GM18498 (cell line): ENCODE measurements at regions not wholly inside any gene's neighbourhood (a gene's known extent, or its start where the extent isn't known, plus 50 kb on each side); places are given as distances from the start of the nearest gene placed in this dataset.
"Not testable (repeated sequence)": the region's sequence is repeated elsewhere in the genome, so short reads cannot be mapped to it uniquely, and the experiment has no call there.

ENCODE experiments used
- ATAC-seq: cut with Tn5 transposase; IDR thresholded peaks from one replicate; pipeline ENCODE4 v1.9.1; 2021; ENCODE audit warnings: mild to moderate bottlenecking, moderate library complexity; ENCODE audit not compliant: unreplicated experiment

DNA sequence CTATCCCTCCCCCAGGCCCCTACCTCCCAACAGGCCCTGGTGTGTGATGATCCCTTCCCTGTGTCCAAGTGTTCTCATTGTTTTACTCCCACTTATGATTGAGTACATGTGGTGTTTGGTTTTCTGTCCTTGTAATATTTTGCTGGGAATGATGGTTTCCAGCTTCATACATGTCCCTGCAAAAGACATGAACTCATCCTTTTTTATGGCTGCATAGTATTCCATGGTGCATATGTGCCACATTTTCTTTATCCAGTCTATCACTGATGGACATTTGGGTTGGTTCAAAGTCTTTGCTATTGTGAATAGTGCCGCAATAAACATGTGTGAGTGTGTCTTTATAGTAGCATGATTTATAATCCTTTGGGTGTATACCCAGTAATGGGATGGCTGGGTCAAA lies 151.7 kb downstream of the VSIG4 start:
- ATAC-seq: not testable (repeated sequence)

DNA sequence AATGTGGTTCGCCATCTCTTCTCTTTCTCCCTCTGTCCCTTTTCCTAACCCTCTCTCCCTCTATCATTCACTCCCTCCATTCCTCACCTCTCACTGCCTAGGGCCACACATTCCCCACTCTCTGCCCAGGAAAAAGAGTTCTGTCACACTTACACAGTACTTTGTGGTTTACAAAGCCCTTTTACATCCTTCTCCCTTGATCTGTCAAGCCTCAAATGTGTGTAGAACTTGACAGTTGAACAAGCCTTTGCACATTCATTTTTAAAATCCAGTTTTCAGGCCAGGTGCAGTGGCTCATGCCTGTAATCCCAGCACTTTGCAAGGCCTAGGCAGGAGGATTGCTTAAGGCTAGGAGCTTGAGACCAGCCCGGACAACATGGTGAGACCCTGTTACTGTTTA lies 156.3 kb downstream of the VSIG4 start:
- ATAC-seq: no peak

DNA sequence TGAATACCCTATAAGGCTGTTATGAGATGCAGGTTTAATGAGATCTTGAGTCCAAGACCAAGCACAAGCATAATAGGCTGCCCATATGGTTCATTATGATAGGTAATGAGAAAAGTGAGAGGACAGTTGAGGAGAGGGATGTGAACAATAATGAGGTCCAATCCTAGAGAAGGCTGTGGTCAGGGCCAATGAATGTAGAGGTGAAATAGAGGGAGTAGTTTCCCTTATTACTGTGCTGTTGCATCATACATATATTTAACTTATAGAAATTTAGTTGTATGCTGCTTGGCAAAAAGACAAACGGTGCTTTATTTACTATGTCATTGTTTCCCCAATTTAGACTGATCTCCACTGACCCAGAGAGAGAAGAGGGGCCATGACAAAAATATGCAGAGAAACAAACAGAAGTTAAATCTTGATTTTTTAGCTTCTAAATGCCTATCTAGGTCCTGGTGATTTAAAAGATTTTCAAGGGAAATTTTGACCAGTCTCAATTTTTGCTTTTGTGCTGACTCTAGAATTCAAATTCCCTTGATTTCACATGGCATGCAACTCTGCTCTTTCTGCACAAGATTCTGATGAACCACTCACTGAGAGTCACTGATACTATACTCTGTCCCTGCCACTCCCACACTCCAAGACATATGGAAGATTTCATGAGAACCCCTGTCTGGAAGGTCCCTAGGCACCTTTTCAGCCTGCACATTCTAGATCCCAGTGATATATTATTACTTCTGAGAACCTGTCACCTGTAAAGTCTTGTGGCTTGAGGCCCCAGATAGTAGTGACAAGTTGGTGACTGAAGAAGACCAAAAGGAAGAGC lies 159.7 kb downstream of the VSIG4 start:
- ATAC-seq: no peak

GRCh38 chrX:65878456-65878855 lies 161.4 kb downstream of the VSIG4 start:
- no peak for ATAC-seq

- no peak for ATAC-seq
Observed at GRCh38 chrX:65877953-65878352, 161.9 kb downstream of the VSIG4 start.

DNA sequence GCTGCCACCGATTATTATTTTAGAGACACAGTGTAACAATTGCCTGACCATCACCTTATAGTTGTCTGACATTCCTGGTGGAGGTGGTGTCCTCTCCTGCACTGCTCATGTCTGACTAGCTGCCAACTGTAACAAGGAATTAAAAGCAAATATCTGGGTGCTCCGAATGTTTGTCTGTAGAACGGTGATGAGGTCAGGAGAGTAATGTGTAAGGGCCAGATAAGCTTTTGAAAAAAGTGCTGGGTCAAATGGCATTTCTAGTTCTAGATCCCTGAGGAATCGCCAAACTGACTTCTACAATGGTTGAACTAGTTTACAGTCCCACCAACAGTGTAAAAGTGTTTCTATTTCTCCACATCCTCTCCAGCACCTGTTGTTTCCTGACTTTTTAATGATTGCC lies 164.3 kb downstream of the VSIG4 start:
- not testable (repeated sequence) for ATAC-seq

- ATAC-seq: no peak
Observed at GRCh38 chrX:65874765-65875164, 165.1 kb downstream of the VSIG4 start.

DNA sequence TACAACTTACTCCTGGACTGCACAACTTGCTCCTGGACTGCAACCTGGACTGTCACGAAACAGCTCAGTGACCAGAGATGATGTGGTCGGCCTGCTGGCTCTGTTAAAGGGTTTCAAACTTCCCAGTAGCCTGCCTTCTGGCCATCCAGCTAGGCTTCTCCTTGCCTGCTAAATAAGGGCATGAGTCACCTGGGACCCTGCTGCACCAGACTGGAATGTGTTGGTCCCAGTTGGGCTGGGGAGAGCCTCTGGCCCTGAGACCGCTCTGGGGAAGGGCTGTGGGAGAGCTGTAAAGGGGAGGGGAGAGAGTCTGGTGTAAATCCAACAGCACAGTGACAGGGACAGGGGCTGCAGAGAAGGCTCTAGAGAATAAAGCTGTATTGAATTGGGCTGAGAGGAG lies 165.8 kb downstream of the VSIG4 start:
- ATAC-seq: no peak

DNA sequence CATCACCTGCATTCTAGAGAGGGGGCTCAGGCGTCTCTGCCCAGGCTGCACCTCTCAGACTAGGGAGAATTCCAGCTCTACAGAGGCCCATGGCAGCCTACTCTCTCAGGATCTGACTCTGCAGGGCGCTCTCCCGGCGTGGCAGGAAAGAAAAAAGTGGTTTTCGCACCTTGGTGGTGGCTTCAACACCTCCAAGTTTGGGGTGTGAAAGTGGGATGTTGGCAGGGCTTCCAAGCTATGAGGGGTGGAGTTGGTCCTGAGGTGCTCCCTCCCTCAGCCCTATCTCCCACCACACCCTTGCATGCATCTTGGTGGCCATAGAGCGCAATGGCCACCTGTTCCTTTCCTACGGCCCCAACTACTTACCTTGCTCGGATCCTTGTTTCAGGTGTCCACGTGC lies 166.5 kb downstream of the VSIG4 start:
- ATAC-seq: no peak

- ATAC-seq: peak; percentile 79
Observed at GRCh38 chrX:65871671-65872311, 168.1 kb downstream of the VSIG4 start.

DNA sequence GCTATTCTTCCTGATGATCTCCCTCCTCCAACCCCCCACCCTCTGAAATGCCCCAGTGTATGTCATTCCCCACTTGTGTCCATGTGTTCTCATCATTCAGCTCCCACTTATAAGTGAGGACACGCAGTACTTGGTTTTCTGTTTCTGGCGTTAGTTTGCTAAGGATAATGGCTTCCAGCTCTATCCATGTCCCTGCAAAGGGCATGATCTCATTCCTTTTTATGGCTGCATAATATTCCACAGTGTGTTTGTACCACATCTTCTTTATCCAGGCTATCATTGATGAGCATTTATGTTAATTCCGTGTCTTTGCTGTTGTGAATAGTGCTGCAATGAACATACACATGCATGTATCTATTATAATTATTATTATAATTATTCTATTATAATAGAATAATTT lies 169.3 kb downstream of the VSIG4 start:
- ATAC-seq: not testable (repeated sequence)

DNA sequence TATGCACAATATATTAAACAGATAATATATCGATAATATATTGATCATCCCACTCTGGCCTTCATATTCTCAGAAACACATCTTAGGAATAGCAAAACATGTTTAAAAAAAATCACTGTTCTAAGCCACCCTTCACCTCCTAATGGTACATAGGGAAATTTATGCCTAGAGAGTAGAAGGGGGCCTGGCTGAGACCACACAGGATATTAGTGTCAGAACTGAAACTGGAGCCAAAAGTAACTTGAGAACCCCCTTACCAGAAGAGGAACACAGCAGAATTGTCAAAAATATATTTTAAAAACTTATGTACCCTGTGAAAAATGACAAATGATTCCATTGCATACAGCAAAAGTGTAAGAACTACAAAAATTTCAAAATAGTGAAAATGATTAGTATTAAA lies 173.1 kb downstream of the VSIG4 start:
- ATAC-seq: no peak

DNA sequence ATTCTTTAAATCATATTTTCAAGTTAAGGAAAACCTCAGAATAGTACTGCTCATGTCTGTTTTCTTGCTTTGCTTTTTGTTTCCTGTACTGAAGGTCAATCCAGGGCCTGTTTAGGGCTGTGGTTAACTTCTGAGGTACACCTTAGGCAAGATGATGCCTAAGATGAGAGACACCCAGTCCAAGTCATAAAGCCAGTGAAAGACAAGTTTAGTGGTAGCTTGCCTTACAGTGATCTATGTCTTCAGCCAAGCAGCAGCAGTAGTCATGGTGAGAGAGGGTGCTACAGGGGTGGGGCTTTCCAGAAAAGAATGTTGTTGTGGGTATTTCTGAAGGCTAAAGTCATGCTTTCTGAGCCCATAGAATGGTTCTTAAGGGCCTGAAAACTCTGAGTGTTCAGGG lies 173.7 kb downstream of the VSIG4 start:
- peak; percentile 84 for ATAC-seq

- no peak for ATAC-seq
Observed at GRCh38 chrX:65862638-65863037, 177.2 kb downstream of the VSIG4 start.

DNA sequence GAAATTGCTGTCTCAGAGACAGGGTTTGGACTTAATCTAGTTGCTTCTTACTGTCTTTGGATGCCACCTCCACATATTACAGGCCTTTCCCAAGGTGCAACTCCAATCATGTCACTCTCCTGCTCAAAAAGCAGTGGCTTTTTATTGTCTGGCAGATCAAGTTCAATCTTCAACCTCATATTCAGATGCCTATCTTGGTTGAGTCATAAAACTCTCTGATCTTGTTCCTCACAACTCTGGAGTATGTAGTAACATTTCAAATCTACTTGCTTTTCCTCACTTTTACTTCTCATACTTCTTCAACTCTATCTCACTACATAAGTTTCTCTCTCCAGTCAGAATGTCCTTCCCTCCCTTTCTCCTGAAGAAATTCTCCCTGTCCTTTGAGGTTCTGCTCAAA lies 180.6 kb downstream of the VSIG4 start:
- no peak for ATAC-seq

DNA sequence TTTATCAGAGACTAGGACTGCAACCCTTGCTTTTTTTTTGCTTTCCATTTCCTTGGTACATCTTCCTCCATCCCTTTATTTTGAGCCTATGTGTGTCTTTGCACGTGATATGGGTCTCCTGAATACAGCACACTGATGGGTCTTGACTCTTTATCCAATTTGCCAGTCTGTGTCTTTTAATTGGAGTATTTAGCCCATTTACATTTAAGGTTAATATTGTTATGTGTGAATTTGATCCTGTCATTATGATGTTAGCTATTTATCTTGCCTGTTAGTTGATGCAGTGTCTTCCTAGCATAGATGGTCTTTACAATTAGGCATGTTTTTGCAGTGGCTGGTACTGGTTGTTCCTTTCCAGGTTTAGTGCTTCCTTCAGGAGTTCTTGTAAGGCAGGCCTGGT lies 185.4 kb downstream of the VSIG4 start:
- not testable (repeated sequence) for ATAC-seq

- ATAC-seq: not testable (repeated sequence)
Observed at GRCh38 chrX:65851306-65851705, 183.9 kb downstream of the MSN start.

- not testable (repeated sequence) for ATAC-seq
Observed at GRCh38 chrX:65850821-65851220, 183.4 kb downstream of the MSN start.

GRCh38 chrX:65846974-65847373 lies 179.5 kb downstream of the MSN start:
- no peak for ATAC-seq

DNA sequence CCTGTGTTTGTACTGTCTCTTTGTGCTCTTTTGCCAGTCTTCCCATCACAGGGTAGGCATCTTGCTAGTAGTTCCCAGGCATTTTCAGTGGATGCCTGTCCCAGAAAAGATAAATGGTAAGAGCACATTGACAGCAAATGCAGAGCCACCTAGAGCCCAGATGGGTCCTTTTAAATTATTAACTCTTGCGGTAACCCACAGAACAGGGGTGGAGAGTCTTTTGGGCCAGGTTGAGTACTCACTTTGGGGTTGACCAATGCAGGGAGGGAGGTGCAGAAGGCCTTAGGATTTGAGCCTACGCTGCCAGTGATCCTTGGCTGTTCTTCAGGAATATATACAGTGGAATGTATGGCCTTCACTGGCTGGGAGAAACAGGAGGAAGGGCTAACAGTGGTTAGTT lies 173.8 kb downstream of the MSN start:
- ATAC-seq: no peak

DNA sequence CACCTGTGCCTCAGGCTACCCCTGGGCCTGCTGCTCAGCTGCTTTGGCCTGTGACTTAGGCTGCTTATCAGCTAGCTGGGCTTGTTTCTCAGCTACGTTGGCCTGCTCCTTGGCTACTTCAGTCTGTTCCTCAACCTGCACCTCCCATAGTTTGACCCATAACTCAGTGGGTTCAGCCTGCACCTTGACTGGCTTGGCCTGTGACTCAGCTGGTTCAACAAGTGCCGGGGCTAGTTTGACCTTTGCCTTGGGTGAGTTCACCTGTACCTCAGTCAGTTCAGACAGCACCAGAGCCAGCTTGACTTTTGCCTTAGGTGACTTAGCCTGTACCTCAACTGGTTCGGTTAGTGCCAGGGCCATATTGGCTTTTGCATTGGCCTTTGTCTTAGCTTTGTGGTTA lies 171.2 kb downstream of the MSN start:
- ATAC-seq: no peak

DNA sequence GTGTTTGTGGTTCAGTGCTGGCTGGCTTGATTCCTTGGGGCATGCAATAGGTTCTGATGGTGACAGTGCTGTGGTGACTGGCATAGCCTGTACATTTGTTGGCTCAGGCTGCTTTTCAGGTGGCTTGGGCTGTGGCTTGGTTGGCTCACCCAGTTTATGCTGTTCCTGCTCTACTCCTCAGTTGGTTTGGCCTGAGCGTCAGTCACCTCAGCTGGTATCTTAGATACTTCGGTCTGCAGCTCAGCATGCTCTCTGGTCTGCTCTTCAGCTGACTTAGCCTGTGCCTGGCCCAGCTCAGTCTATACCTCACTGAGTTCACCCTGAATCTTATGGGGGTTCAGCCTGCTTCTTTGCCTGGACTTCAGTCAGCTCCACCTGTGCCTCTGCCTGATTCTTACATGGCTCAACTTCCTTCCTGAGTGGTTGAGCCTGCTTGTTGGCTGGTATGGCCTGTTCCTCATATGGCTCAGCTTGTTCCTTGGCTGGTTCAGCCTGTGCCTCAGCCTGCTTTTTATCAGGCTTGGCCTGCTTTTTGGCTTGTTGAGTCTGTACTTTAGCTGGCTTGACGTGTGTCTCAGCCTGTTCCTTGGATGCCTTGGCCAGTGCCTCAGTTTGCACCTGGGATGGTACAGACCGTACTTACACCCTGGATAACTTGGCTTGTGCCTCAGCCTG lies 170.6 kb downstream of the MSN start:
- ATAC-seq: no peak
